NT2/D1 (cell line): ENCODE measurements at regions not wholly inside any gene's neighbourhood (a gene's known extent, or its start where the extent isn't known, plus 50 kb on each side); places are given as distances from the start of the nearest gene placed in this dataset.

Experiments used
- SUZ12 ChIP-seq: IDR thresholded peaks from 2 replicates; pipeline ENCODE4 v1.6.1; 2011; ENCODE audit not compliant: insufficient read length, insufficient read depth; ENCODE audit errors: extremely low read depth
- YY1 ChIP-seq: IDR thresholded peaks from 2 replicates; pipeline ENCODE4 v1.6.1; 2011; ENCODE audit not compliant: insufficient read length, insufficient read depth
- ZNF274 ChIP-seq: IDR thresholded peaks from 2 replicates; pipeline ENCODE4 v1.6.1; 2011; ENCODE audit warnings: mild to moderate bottlenecking, low read depth, low read length

DNA sequence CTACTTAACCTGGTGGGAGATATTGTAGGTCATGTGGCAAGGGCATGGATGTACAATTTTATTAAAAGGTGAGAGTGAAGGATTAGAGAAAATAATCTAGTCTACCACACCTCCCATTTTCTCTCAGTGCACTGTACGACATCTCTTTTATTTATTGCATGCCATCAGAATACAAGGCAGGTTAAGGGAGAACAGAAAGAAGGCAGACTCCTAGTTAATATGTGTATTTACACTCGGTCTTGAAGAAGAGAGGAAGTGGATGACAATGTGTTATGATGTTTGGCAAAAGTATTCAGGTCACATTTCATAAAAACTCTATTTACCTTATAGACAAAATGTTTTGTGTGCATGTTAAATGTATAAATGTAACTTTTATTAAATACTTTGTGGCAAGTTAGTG, 306.1 kb downstream of the CTH start:
- TF ChIP-seq ZNF274 (no peak), SUZ12 (no peak), YY1 (no peak)
